ENCODE measurements at regions not wholly inside any gene's neighbourhood (a gene's known extent, or its start where the extent isn't known, plus 50 kb on each side); places are given as distances from the start of the nearest gene placed in this dataset.
"Not testable (repeated sequence)": the region's sequence is repeated elsewhere in the genome, so short reads cannot be mapped to it uniquely, and the experiment has no call there.

DNA sequence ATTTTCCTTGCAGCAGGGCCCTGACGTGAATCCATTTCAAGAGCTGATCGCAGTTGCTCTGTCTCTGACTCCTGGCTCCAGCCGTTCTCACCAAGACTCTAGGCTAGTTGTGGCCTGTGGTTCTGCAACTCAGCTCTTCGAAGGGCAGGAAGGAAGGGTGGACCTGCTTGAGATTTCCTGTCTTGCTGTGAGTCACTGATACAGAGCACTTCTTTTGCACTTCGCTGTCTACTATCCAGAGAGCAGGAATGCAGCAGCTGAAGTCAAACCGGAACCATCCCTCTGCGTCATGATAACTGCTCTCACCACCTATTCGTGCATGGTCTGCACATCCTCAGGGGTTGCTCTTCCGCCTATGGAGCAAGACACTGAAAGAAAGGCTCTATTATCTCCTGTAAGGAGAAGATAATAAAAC, 59.7 kb downstream of the RAP2B start:
- DNase-seq (ENCODE audit: low read depth), result peak; percentile 58

- DNase-seq (ENCODE audit: low read depth), result not testable (repeated sequence)
Observed at GRCh38 chr3:153226877-153227276, 64.9 kb downstream of the RAP2B start.

GRCh38 chr3:153230427-153230826, 68.4 kb downstream of the RAP2B start:
- DNase-seq (ENCODE audit: low read depth), result not testable (repeated sequence)

DNA sequence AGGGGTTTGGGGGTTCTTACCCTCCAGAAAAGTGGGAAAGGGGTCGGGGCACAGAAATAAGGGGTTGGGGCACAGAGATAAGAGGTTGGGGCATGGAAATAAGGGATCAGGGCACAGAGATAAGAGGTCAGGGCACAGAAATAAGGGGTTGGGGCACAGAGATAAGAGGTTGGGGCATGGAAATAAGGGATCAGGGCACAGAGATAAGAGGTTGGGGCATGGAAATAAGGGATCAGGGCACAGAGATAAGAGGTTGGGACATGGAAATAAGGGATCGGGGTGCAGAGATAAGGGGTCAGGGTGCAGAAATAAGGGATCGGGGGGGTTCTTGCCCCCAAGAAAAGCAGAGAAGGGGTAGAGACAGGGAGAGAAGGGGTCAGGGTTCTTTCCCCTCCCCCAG, 69.2 kb downstream of the RAP2B start:
- DNase-seq (ENCODE audit: low read depth), result not testable (repeated sequence)

DNA sequence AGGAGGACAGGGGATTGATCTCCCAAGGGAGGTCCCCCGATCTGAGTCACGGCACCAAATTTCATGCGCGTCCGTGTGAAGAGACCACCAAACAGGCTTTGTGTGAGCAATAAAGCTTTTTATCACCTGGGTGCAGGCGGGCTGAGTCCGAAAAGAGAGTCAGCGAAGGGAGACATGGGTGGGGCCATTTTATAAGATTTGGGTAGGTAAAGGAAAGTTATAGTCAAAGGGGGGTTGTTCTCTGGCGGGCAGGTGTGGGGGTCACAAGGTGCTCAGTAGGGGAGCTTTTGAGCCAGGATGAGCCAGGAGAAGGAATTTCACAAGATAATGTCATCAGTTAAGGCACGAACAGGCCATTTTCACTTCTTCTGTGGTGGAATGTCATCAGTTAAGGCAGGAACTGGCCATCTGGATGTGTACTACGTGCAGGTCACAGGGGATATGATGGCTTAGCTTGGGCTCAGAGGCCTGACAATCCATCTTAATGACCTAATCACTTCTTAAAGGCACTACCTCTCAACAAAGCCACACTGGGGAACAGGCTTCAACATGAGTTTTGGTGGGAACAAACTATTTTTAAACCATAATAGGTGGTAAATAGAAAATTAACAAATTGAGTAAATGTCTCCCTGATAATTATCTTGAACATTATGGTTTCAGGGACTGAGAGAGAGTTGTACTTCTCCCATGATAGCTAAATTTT, 70.2 kb downstream of the RAP2B start:
- DNase-seq (ENCODE audit: low read depth), result not testable (repeated sequence)

- no peak for DNase-seq (ENCODE audit: low read depth)
Observed at GRCh38 chr3:153232851-153233271, 70.8 kb downstream of the RAP2B start.

DNA sequence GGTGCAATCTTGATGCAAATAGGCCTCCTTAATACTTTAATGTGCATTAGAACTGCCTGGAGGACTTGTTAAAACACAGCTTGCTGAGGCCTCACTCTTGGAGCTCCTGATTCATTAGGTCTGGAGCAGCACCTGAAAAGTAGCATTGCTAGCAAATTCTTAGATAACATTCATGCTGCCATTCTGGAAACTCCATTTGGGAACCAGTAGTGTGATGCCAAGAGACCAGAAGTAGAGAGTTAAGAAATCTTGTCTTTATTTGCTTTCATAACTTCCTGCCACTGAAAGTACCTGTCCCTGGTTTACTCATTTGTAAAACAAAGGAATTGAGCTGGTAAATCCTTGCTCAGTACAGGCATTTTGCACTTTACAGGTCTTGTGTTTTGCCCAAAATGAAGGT, 72.0 kb downstream of the RAP2B start:
- DNase-seq (ENCODE audit: low read depth), result no peak

DNA sequence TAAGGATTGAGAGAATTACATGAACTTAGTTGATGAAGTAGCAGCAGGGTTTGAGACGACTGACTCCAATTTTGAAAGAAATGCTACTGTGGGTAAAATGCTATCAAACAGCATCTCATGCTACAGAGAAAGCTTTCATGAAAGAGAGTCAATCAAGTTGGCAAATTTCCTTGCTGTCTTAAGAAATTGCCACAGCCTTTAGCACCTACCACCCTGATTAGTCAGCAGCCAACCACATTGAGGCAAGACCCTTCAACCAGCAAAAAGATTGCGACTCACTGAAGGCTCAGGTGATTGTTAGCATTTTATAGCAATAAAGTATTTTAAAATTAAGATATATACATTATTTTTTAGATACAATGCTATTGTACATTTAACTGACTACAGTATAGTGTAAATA, 80.9 kb downstream of the RAP2B start:
- DNase-seq (ENCODE audit: low read depth), result no peak

DNA sequence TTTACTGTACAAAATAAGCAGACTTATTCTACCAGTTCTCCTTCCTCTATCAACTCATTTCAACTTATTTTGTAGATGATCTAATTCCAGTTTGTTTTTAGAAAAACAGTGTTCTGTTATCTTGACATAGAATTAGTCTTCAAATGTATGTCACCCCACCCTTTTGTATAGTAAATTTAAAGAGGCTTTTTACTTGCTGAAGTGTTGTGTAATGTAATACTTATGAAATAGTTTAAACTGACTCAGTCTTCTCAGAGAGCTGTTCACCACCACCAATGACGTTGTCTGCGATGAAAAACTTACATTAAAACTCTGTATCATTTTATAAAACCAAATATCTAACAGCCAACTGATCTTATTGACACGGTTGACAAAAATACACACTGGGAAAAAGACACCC, 82.9 kb downstream of the RAP2B start:
- DNase-seq (ENCODE audit: low read depth), result no peak

- DNase-seq (ENCODE audit: low read depth), result no peak
Observed at GRCh38 chr3:153245661-153246060, 83.6 kb downstream of the RAP2B start.

- no peak for DNase-seq (ENCODE audit: low read depth)
Observed at GRCh38 chr3:153246331-153246730, 84.3 kb downstream of the RAP2B start.

- DNase-seq (ENCODE audit: low read depth), result no peak
Observed at GRCh38 chr3:153246806-153247205, 84.8 kb downstream of the RAP2B start.

GRCh38 chr3:153247331-153248330, 85.6 kb downstream of the RAP2B start:
- no peak for DNase-seq (ENCODE audit: low read depth)

DNA sequence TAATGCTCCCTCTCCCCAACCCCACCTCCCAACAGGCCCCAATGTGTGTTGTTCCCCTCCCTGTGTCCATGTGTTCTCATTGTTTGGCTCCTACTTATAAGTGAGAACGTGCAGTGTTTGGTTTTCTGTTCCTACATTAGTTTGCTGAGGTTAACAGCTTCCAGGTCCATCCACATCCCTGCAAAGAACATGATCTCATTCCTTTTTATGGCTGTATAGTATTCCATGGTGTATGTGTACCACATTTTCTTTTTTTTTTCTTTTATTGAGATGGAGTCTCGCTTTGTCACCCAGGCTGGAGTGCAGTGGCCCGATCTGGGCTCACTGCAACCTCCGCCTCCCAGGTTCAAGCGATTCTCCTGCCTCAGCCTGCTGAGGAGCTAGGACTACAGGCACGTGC, 86.8 kb downstream of the RAP2B start:
- not testable (repeated sequence) for DNase-seq (ENCODE audit: low read depth)

GRCh38 chr3:153249906-153250305, 87.9 kb downstream of the RAP2B start:
- DNase-seq (ENCODE audit: low read depth), result no peak

DNA sequence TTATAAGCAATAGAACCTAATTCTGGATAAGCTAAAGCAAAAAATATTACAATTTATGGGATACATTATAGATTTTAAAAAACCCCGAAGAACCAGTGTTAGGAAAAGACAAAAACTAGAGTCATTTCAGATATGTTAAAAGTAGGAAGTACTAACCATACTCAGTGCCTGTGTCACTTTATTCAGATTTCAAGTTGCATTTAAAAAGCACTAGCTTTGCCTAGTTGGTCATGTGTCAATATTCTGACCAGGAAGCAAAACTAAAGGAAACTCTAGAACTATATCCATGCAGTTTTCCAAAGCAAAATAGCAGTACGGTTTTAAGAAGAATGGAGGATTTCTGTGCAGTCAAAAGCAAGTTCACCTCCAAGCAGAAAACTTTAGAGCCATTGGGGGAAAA, 88.4 kb downstream of the RAP2B start:
- DNase-seq (ENCODE audit: low read depth), result no peak

DNA sequence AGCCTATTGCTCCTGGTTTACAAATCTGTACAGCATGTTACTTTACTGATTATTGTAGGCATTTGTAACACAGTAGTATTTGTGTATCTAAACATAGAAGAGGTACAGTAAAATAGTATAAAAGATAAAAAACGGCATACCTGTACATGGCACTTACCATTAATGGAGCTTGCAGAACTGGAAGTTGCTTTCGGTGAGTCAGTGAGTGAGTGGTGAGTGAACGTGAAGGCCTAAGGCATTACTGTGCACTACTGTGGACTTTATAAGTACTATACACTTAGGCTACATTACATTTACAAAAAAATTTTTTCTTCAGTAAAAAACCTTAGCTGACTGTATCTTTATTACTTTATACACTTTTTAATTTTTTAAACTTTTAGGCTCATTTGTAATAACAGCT, 90.9 kb downstream of the RAP2B start:
- DNase-seq (ENCODE audit: low read depth), result no peak

- no peak for DNase-seq (ENCODE audit: low read depth)
Observed at GRCh38 chr3:153254361-153254760, 92.3 kb downstream of the RAP2B start.

DNA sequence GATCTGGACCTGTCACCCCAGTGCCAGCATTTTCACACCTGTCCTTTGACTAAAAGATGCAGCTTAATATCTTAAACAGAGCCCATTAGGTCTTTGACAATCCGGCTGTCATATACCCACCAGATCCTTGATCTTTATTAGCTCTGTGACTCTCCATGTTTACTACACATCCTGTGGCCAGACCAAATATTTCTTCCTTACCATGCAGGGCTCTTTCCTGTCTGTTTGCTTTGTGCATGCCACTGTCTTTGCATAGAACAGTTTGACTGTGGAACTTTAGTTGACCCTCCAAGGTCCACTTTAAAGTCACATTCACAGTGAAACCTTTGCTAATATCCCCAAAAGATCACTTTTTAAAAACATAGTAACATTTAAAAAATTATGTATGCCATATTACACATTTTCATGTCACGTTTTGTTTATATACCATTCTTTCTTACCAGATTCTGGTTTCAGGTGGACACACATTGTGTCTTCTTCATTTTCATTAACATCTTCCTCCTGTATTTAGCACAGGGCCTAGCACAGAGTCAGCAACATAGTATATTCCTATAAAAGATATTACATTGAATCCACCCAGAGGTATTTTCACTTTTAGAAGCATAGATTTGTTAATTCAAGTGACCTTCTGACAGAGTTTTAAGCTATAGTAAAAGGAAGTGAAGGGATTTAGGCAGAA, 95.8 kb downstream of the RAP2B start:
- DNase-seq (ENCODE audit: low read depth), result no peak

DNA sequence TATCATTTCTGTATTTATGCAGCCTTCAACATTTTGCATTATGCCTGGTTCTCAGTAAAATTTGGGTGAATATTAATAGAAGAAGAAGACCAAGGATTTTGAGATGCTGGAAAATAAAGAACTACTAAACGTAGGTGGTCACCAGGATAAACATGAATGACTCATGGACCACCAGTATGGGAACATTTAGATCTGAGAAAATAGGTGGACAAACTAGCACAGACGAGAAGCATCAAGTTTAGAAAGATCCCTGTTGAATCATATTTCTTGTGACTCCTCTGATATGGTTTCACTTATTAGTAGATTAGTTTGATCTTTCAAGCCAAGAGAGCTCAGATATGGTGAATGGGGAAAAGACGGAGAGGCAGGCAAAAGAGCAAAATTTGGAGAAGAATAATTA, 97.9 kb downstream of the RAP2B start:
- DNase-seq (ENCODE audit: low read depth), result no peak

- no peak for DNase-seq (ENCODE audit: low read depth)
Observed at GRCh38 chr3:153260681-153261080, 98.7 kb downstream of the RAP2B start.

- no peak for DNase-seq (ENCODE audit: low read depth)
Observed at GRCh38 chr3:153266619-153267018, 104.6 kb downstream of the RAP2B start.
